DMS153 treated with DMSO at 0.1 percent for 48 hours (cell line): ENCODE measurements at regions not wholly inside any gene's neighbourhood (a gene's known extent, or its start where the extent isn't known, plus 50 kb on each side); places are given as distances from the start of the nearest gene placed in this dataset.

Experiments
- DNase-seq: peaks from one replicate; lab custom pipeline; 2025; ENCODE audit not compliant: unreplicated experiment; lab: John Stamatoyannopoulos, UW

DNA sequence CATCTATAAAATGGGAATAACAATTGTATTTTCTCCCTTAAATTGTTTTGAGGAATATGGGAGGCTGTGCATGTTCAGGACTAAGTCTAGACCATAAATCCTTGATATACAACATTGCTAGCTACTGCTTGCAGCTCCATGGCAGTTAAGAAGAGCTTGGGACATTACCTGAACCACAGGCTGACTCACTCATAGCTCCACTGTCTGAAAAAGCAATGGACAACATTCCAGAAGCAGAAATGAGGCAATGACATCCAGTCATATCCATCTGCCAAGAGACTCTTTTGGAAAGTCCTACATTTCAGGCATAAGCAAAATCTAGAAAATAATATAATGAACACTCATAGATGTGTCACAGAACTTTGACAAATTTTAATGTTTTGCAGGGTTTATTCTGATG is 167.3 kb upstream of the LEF1 start:
- DNase-seq, result no peak

DNA sequence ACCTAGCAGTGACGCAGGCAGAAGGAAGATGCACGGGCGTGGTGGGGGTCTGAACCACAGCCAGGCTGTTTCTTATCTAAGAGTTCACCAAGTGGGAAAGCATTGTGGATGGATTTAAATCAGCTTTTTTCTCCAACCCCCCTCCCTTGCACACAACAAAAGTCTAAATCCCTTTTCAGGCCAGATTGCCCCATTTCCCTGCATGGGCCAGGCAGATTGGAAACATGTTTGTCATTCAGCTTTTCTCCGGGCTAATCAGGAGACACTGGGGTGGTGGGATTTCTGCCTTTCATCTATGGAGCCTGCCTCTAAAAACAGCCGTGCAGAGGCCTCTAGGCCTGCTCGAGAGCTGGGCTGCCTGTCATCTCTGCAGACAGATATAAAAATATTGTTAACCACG is 166.3 kb upstream of the LEF1 start:
- no peak for DNase-seq

- no peak for DNase-seq
Observed at GRCh38 chr4:108334031-108334430, 165.3 kb upstream of the LEF1 start.

DNA sequence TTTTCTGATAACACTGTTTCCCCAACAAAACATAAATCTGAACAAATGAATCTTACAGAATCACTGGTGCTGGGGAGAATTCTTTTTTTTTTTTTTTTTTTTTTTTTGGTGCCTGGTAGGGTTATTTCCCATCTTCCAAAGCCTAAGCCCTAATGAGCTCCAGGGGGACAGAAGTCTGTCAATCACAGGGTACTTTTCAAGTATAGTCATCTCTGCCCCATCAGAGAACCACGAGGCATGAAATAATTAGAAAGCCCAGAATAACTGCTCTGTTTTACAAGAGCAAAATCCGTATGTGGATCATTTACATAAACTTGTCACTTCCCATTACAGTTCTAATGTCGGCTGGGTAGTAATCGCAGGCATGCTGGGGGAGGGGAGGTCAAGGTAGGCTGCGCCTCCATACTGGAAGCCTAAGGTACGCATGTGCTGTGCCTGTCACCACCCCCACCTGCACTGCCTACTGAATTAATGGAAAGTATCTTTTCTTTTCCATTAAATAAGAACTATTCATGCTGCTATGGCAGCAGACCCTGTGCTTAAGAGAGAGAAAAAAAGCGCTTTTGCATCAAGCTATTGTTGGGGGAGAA is 164.7 kb upstream of the LEF1 start:
- DNase-seq, result no peak

DNA sequence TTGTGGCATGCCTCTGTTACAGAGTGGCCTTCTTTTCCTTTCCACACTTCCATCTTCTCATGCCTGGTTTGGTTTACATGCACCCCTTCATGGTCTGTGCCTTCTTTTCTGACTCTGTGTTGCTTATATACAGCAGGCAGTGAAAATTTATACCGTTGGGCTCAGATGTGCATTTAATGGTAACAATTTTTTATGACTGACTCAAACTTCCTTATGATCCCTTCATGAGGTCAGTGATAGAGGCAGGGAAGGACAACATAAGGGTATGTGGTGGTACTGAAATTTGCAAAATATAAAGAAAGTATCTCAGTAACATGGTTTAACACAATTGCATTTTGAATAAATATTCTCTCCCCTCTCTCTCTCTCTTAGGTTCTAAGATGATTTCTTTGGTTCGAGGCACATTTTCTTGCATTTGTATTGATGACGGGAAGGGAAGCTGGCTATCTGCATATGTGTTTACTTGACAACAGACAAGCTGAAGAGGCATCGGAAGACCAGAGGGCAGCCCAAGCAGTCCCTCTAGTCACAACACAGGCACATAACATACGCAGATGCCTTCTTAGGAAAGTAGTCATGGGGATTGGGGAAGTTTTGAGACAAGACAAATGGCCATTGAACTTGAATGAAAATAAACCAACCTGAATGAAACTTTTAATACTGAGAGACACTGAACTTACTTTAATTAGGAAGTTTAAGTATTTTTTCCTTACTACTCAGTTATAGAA is 163.3 kb upstream of the LEF1 start:
- DNase-seq, result no peak

- DNase-seq, result no peak
Observed at GRCh38 chr4:108328383-108328732, 159.6 kb upstream of the LEF1 start.

DNA sequence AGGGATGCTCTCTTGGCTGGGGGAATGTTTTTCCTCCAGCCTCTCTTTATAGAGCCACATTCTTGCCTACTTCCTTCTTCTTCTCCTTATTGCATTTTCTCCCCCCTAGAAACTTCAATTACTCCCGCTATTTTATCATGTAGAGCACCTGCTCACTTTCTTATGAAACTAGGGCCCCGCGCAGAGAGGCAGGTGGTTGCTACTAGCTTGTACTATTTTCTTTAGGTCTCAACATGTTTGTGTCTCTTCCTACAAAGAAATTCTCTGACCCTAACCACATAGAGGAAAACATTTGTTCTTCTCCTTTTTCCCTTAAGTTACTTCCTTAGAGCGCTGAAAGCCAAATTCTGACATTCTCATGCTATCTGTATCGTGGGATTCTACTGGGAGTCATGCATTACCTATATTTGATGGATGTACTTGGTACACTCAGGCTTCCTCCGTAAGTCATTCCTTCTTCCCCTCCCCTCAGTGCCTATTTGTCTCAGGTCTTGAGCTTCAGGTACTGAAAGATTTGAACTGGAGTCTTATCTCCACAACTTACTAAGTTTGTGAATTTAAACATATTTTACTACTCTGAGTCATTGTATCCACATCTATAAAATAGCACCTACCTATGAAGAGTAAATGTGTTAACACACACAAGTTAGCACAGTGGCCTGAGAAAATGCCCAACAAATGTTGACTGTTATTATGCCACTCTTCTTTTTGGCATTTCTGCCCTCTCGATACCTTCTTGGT is 159.1 kb upstream of the LEF1 start:
- DNase-seq, result no peak

DNA sequence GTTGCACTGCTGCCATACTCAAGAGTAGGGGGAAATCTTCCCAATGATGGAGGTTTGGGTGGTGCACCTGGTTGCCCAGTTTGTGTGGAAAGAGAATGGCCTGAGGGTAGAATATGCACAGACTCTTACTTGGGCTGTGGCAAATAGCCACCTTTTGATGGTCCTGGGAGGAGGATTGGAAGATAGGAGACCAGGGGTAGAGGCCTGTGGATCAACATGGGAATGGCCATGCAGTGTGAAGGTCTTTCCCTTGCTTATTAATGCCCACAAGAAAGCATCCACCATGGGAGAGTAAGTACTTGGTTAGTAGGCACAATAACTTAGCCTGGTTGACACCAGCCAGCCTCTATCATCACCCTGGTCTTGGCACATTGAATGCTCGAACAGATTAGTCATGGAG is 156.8 kb upstream of the LEF1 start:
- no peak for DNase-seq

- no peak for DNase-seq
Observed at GRCh38 chr4:108324450-108324849, 155.7 kb upstream of the LEF1 start.

DNA sequence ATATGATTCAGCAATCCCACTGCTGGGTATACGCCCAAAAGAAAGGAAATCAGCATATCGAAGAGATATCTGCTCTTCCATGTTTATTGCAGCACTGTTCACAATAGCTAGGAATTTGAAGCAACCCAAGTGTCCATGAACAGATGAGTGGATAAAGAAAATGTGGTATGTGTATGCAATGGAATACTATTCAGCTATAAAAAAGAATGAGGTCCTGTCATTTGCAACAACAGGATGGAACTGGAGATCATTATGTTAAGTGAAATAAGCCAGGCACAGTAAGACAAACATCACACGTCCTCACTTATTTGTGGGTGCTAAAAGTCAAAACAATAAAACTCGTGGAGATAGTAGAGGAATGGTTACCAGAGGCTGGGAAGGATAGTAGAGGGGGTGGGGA is 153.8 kb upstream of the LEF1 start:
- DNase-seq, result no peak

DNA sequence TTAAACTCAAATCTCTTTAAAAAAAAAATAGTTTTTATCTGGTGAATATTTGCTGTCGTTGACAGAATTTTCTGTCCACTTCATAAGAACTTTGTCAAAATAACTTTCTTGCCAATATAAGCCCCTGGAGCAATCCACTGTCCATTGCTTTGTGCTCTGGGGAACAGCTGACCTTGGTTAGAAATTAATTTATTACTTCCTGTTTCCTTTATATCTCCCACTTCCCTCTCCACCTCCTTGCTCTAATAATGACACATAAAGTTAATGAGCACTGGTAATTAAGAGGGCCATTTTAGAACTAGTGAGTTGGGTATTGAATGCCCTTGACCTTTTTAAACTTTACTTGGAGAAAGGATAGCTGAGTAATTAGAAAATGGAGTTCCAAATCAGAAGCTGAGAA is 151.3 kb upstream of the LEF1 start:
- no peak for DNase-seq

GRCh38 chr4:108317377-108317776 is 148.6 kb upstream of the LEF1 start:
- DNase-seq, result no peak

GRCh38 chr4:108315694-108316093 is 147.0 kb upstream of the LEF1 start:
- no peak for DNase-seq

DNA sequence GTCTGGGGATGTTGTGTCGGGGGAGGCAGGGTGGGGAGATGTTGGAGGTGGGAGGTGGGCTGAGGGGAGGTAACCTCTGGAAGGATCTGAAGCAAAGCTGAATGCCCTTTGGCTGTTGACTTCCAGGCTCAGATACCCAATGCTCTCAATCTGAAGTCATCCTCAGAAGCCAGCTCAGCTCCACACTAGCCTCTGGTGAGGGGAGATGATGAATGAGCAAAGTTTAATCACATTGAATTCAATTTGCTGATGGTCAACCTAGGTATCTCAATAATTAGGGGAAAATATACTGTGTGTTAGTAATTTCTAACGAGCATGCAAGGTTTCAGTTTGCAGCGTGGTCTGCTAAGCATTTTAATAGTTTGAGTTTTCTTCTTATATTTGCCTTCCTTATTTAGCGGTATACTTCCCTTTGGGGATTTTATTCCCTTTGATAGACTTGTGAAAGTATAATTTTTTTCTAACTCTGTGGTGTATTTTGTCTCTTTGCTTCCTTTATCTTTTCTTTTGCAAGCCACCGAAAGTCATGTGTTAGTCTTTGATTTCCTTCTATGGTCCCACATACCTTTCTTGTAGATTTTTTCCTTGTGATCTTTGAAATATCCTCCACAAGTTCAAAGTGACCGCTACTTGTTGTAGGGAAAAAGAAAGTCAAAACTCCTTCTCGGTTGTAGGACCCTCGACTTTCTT is 146.3 kb upstream of the LEF1 start:
- no peak for DNase-seq

- DNase-seq, result no peak
Observed at GRCh38 chr4:108313546-108314339, 145.0 kb upstream of the LEF1 start.

DNA sequence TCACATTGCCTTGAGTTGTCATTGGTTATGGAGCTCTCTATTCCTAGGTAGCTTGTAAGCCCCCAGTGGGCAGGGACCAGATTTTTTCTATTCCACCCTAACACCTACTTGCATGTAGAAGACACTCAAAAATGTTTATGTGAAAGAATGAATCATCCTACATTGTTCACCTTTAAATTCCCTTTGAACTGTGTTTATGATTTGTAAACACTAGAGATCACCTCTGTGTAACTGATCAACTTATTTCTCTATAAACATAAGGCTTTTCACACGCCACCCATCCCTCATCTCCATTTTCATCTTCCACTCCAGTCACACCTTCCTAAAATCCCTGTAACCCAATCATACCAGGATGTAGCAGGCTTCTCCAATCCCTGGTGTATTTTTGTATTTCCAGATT is 142.6 kb upstream of the LEF1 start:
- DNase-seq, result no peak

DNA sequence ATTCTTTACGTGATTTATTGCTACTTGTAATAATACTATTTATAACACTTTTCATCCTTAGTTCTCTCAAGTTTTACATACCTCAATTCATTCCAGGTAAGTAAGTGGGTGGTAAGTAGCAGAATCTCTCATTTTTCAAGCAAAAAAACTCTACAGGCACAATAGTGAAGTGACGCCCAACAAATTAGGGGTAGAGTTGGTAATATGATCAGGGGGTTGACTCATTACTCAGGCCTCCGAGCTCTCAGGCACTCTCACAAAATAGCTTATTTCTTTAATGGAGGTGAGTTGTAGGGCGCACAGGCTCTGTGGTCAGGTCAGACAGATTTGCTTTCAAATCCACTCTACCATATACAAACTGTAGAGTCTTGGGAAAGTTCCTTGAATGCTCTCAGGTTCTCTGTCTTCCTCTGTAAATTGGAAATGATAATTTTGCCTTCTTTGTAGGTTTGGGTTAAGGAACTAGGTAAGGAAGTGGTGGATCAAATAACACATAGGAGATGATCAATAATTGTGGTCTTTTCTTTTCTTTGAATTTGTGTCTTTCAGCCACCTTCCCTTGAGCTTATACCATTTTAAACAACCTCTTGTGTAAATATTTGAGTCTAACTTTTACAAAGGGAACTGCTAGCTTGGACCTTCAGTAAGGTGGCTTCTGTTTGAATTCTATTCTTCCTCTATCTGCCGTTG is 134.9 kb upstream of the LEF1 start:
- DNase-seq, result no peak

DNA sequence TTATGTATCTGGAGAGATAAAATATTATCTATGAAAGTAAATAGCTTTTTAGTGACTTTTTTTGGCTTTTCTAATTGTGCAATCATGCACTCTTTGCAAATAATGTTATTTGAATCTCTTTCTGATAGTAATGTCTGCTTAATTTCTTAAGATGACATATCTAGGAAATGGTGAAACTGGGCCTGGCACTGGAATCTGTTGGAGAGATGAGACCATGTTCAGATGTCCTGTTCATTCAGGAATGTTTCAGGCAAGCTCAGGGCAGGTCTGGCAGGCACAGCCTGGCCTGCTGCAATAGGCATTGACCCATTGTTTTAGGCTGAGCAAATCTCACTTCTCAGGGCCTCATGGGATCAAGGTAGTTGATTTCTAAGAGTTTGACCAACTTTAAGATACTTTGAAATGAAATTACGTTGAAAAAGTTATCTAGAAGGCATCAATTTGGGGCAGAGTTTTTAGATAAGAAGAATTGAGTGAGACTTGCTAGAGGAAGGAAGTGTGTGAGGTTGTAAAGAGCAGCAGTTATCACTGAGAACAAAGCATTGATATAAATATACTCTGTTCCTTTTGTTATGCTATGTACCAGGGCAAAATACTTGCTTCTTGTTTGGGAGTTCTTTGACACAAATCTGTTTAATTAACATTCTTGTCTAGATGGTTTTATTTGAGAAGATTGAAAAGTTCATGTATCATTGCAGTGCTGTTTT is 133.0 kb upstream of the LEF1 start:
- no peak for DNase-seq

- no peak for DNase-seq
Observed at GRCh38 chr4:108297605-108298004, 128.9 kb upstream of the LEF1 start.

DNA sequence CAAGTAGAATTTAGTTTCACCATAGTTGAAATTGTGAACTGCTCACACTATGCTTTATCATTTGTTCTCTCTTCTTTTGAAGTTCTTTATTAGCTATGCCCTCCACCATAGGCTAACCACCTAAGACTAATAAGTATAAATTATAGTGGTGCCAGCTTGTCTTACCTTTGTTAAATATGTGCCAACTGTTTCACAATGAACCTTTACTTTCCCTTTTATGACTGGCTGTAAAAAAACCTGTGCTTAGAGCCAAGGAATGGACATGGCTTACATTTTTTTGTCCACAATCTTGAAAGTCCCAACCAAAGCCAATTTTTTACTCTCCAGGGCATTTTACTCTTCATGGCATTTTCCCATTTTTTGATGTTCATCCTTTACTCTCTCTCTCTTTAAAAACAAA is 123.5 kb upstream of the LEF1 start:
- no peak for DNase-seq
